ENCODE measurements at regions not wholly inside any gene's neighbourhood (a gene's known extent, or its start where the extent isn't known, plus 50 kb on each side); places are given as distances from the start of the nearest gene placed in this dataset.

- no peak for DNase-seq (ENCODE audit: low read depth)
Observed at GRCh38 chr14:32022938-32023466, 54.1 kb upstream of the ARHGAP5 start.

- peak; percentile 14 for DNase-seq (ENCODE audit: low read depth)
Observed at GRCh38 chr14:32023540-32023939, 53.6 kb upstream of the ARHGAP5 start.

- DNase-seq (ENCODE audit: low read depth) = peak; percentile 68
Observed at GRCh38 chr14:32027255-32027939, 49.7 kb upstream of the ARHGAP5 start.

All from ELR (cell line).